ENCODE measurements at regions not wholly inside any gene's neighbourhood (a gene's known extent, or its start where the extent isn't known, plus 50 kb on each side); places are given as distances from the start of the nearest gene placed in this dataset.

- ATAC-seq (replicated peaks in 1 of 2) (no peak), DNase-seq (no peak)
- Mint-ChIP-seq H3K9me3 (peaks cover 3 to 4% of the 10 kb centered on the region in 2 donors), H3K27ac (no peak overlapping the region), H3K27me3 (ENCODE audit: low read depth) (no peaks in the 10 kb centered on the region), H3K36me3 (ENCODE audit: insufficient read depth in 2 of 2) (peaks cover 0 to 2% of the 10 kb centered on the region in 2 donors), H3K4me3 (no peak overlapping the region), H3K4me1 (ENCODE audit: low read depth) (no peaks in the 10 kb centered on the region)
Observed at GRCh38 chr2:136183097-136183496, 65.1 kb upstream of the CXCR4 start.

- Mint-ChIP-seq H3K36me3 (ENCODE audit: insufficient read depth in 2 of 2) (peaks cover 0 to 2% of the 10 kb centered on the region in 2 donors), H3K27ac (no peak overlapping the region), H3K9me3 (peaks cover 3 to 4% of the 10 kb centered on the region in 2 donors), H3K4me3 (no peak overlapping the region), H3K4me1 (ENCODE audit: low read depth) (no peaks in the 10 kb centered on the region), H3K27me3 (ENCODE audit: low read depth) (no peaks in the 10 kb centered on the region)
- DNase-seq, result no peak
- ATAC-seq (replicated peaks in 1 of 2), result no peak
Observed at GRCh38 chr2:136182315-136182714, 64.4 kb upstream of the CXCR4 start.

GRCh38 chr2:136179602-136179975 is 61.6 kb upstream of the CXCR4 start:
- Mint-ChIP-seq H3K27ac (no peak overlapping the region), H3K27me3 (ENCODE audit: low read depth) (no peaks in the 10 kb centered on the region), H3K36me3 (ENCODE audit: insufficient read depth in 2 of 2) (peaks cover 0 to 2% of the 10 kb centered on the region in 2 donors), H3K4me3 (no peak overlapping the region), H3K9me3 (peaks cover 3% of the 10 kb centered on the region in 2 donors), H3K4me1 (ENCODE audit: low read depth) (no peaks in the 10 kb centered on the region)
- ATAC-seq (replicated peaks in 1 of 2) (no peak), DNase-seq (no peak)

- DNase-seq, result no peak
- H3K27ac Mint-ChIP-seq, result no peak overlapping the region
- peaks cover 0 to 2% of the 10 kb centered on the region in 2 donors for H3K36me3 Mint-ChIP-seq (ENCODE audit: insufficient read depth in 2 of 2)
- no peak for ATAC-seq (replicated peaks in 1 of 2)
- no peak overlapping the region for H3K4me3 Mint-ChIP-seq
- no peaks in the 10 kb centered on the region for H3K27me3 Mint-ChIP-seq (ENCODE audit: low read depth)
- no peaks in the 10 kb centered on the region for H3K4me1 Mint-ChIP-seq (ENCODE audit: low read depth)
- H3K9me3 Mint-ChIP-seq, result peaks cover 2 to 3% of the 10 kb centered on the region in 2 donors
Observed at GRCh38 chr2:136178941-136179601, 61.1 kb upstream of the CXCR4 start.

GRCh38 chr2:136175868-136176267 is 57.9 kb upstream of the CXCR4 start:
- Mint-ChIP-seq H3K4me3 (no peak overlapping the region), H3K27ac (no peak overlapping the region), H3K36me3 (ENCODE audit: insufficient read depth in 2 of 2) (peaks cover 0 to 2% of the 10 kb centered on the region in 2 donors), H3K9me3 (peaks cover 0 to 1% of the 10 kb centered on the region in 2 donors), H3K27me3 (ENCODE audit: low read depth) (no peaks in the 10 kb centered on the region), H3K4me1 (ENCODE audit: low read depth) (peaks cover 14% of the 10 kb centered on the region)
- ATAC-seq (replicated peaks in 1 of 2) (no peak), DNase-seq (no peak)

- Mint-ChIP-seq H3K36me3 (ENCODE audit: insufficient read depth in 2 of 2) (peaks cover 0 to 2% of the 10 kb centered on the region in 2 donors), H3K9me3 (peaks cover 0 to 1% of the 10 kb centered on the region in 2 donors), H3K4me1 (ENCODE audit: low read depth) (peaks cover 16% of the 10 kb centered on the region), H3K4me3 (no peak overlapping the region), H3K27ac (no peak overlapping the region), H3K27me3 (ENCODE audit: low read depth) (no peaks in the 10 kb centered on the region)
- no peak for ATAC-seq (replicated peaks in 1 of 2)
- no peak for DNase-seq
Observed at GRCh38 chr2:136175466-136175865, 57.5 kb upstream of the CXCR4 start.

- Mint-ChIP-seq H3K27ac (no peak overlapping the region), H3K9me3 (peaks cover 2 to 7% of the 10 kb centered on the region in 2 donors), H3K27me3 (ENCODE audit: low read depth) (no peaks in the 10 kb centered on the region), H3K4me3 (no peak overlapping the region), H3K4me1 (ENCODE audit: low read depth) (peaks cover 16% of the 10 kb centered on the region), H3K36me3 (ENCODE audit: insufficient read depth in 2 of 2) (peaks cover 0 to 2% of the 10 kb centered on the region in 2 donors)
- ATAC-seq (replicated peaks in 1 of 2) (no peak), DNase-seq (no peak)
Observed at GRCh38 chr2:136173126-136173525, 55.2 kb upstream of the CXCR4 start.

GRCh38 chr2:136171223-136171622 is 53.3 kb upstream of the CXCR4 start:
- peaks cover 0 to 2% of the 10 kb centered on the region in 2 donors for H3K36me3 Mint-ChIP-seq (ENCODE audit: insufficient read depth in 2 of 2)
- no peaks in the 10 kb centered on the region for H3K27me3 Mint-ChIP-seq (ENCODE audit: low read depth)
- peaks cover 16% of the 10 kb centered on the region for H3K4me1 Mint-ChIP-seq (ENCODE audit: low read depth)
- no peak overlapping the region for H3K27ac Mint-ChIP-seq
- peaks cover 2 to 7% of the 10 kb centered on the region in 2 donors for H3K9me3 Mint-ChIP-seq
- DNase-seq (no peak), ATAC-seq (replicated peaks in 1 of 2) (no peak)
- H3K4me3 Mint-ChIP-seq, result no peak overlapping the region

GRCh38 chr2:136168720-136169119 is 50.8 kb upstream of the CXCR4 start:
- Mint-ChIP-seq H3K4me3 (no peak overlapping the region), H3K9me3 (peaks cover 2 to 5% of the 10 kb centered on the region in 2 donors), H3K4me1 (ENCODE audit: low read depth) (peaks cover 16% of the 10 kb centered on the region), H3K27ac (no peak overlapping the region), H3K36me3 (ENCODE audit: insufficient read depth in 2 of 2) (peaks cover 0 to 2% of the 10 kb centered on the region in 2 donors), H3K27me3 (ENCODE audit: low read depth) (no peaks in the 10 kb centered on the region)
- ATAC-seq (replicated peaks in 1 of 2) (no peak), DNase-seq (no peak)

GRCh38 chr2:136167721-136168475 is 49.9 kb upstream of the CXCR4 start:
- Mint-ChIP-seq H3K27ac (no peak overlapping the region), H3K36me3 (ENCODE audit: insufficient read depth in 2 of 2) (peaks cover 0 to 2% of the 10 kb centered on the region in 2 donors), H3K9me3 (peaks cover 2 to 5% of the 10 kb centered on the region in 2 donors), H3K27me3 (ENCODE audit: low read depth) (no peaks in the 10 kb centered on the region), H3K4me1 (ENCODE audit: low read depth) (peaks cover 19% of the 10 kb centered on the region), H3K4me3 (no peak overlapping the region)
- ATAC-seq (replicated peaks in 1 of 2), result no peak
- DNase-seq, result no peak
